Uterus (tissue), 2 donors: ENCODE measurements at regions not wholly inside any gene's neighbourhood (a gene's known extent, or its start where the extent isn't known, plus 50 kb on each side); places are given as distances from the start of the nearest gene placed in this dataset.

Source experiments
- POLR2A ChIP-seq, 2 donors: fragments of 450-650 bp; IDR thresholded peaks; one replicate each; pipeline ENCODE4 v1.6.1; 2016; ENCODE audit warnings: antibody characterized with exemption in 2 of 2, mild to moderate bottlenecking in 1 of 2, moderate library complexity in 1 of 2
- TF ChIP-seq, protein P1 (sequence below), 4 experiments: fragments of 200-600 bp in 2 of 4; fragments of 450-650 bp in 2 of 4; sonication (generic) in 2 of 4; IDR thresholded peaks; one replicate each; pipeline ENCODE4 v1.5.1; 2016 to 2019; ENCODE audit warnings: antibody characterized with exemption in 4 of 4, mild to moderate bottlenecking in 2 of 4, moderate library complexity in 1 of 4

DNA sequence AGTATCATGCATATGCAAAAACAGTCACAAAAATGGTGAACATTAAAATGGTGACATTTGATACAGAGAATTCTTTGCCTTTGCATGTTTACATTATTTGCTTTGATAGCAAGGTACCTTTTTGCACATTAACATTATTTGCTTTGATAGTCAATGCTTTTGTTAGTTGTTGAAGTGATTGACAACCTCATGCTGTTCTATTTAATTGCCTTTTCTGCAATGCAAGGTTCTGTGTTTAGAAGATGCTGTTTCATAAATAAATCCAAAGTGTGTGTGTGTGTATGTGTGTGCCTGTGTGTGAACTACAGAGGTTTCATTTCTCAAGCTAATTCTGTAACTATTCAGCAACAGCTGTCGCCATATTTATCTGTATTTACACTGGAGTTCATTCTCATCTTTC lies 668.7 kb downstream of the NR2F1-AS1 start:
- TF ChIP-seq, protein P1, sequence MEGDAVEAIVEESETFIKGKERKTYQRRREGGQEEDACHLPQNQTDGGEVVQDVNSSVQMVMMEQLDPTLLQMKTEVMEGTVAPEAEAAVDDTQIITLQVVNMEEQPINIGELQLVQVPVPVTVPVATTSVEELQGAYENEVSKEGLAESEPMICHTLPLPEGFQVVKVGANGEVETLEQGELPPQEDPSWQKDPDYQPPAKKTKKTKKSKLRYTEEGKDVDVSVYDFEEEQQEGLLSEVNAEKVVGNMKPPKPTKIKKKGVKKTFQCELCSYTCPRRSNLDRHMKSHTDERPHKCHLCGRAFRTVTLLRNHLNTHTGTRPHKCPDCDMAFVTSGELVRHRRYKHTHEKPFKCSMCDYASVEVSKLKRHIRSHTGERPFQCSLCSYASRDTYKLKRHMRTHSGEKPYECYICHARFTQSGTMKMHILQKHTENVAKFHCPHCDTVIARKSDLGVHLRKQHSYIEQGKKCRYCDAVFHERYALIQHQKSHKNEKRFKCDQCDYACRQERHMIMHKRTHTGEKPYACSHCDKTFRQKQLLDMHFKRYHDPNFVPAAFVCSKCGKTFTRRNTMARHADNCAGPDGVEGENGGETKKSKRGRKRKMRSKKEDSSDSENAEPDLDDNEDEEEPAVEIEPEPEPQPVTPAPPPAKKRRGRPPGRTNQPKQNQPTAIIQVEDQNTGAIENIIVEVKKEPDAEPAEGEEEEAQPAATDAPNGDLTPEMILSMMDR (IDR thresholded peaks at IDR 0.05), result no peak
- TF ChIP-seq POLR2A (IDR thresholded peaks at IDR 0.05), result no peak
